ENCODE measurements at regions not wholly inside any gene's neighbourhood (a gene's known extent, or its start where the extent isn't known, plus 50 kb on each side); places are given as distances from the start of the nearest gene placed in this dataset.
A peak's percentile ranks its signal among the peaks of the same experiment; 100 is the strongest.

DNA sequence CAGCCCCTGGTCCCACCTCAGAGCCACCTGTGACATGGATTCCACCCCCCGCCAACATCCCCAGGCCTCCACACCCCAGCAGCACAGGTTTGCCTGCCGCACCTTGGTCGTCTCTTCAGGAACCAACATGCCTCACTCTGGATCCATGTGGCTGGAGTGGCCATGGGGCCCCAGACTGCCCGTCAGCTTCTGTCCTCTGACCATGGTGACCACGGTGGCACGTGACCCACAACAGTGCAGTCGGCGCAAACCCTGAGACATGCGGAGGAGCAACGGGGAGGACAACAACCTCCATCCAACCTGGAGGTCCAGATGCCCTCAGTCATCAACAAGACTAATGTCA lies 85.6 kb downstream of the ANKRD60 start:
- TF ChIP-seq CTCF (conservative IDR thresholded peaks at IDR 0.05), result no peak
- H3K4me3 Mint-ChIP-seq, result no peak overlapping the region

GRCh38 chr20:58141971-58142842 lies 86.2 kb downstream of the ANKRD60 start:
- no peaks in the 10 kb centered on the region for H3K4me1 Mint-ChIP-seq (ENCODE audit: unreplicated experiment)
- no peak for TF ChIP-seq CTCF (conservative IDR thresholded peaks at IDR 0.05)
- peak overlapping the region; percentile 88 for H3K27ac Mint-ChIP-seq
- H3K9me3 Mint-ChIP-seq, result peaks cover 13% of the 10 kb centered on the region
- peak overlapping the region; percentile 61 for H3K4me3 Mint-ChIP-seq
- DNase-seq (ENCODE audit: extremely low spot score, unreplicated experiment), result peak; percentile 64
- H3K27me3 Mint-ChIP-seq, result peaks cover 24% of the 10 kb centered on the region
- no peaks in the 10 kb centered on the region for H3K36me3 Mint-ChIP-seq

More for the DNA sequence above, 85.6 kb downstream of the ANKRD60 start:
- Mint-ChIP-seq H3K4me1 (ENCODE audit: unreplicated experiment) (no peaks in the 10 kb centered on the region), H3K36me3 (no peaks in the 10 kb centered on the region), H3K27me3 (peaks cover 28% of the 10 kb centered on the region), H3K9me3 (peaks cover 19% of the 10 kb centered on the region), H3K27ac (peak overlapping the region; percentile 88)
- peak; percentile 62 for DNase-seq (ENCODE audit: extremely low spot score, unreplicated experiment)

GRCh38 chr20:58141496-58141895 lies 87.0 kb downstream of the ANKRD60 start:
- H3K27ac Mint-ChIP-seq, result peak overlapping the region; percentile 88
- TF ChIP-seq CTCF (conservative IDR thresholded peaks at IDR 0.05), result no peak
- H3K4me3 Mint-ChIP-seq, result no peak overlapping the region
- peaks cover 1% of the 10 kb centered on the region for H3K4me1 Mint-ChIP-seq (ENCODE audit: unreplicated experiment)
- H3K36me3 Mint-ChIP-seq, result no peaks in the 10 kb centered on the region
- H3K9me3 Mint-ChIP-seq, result peaks cover 11% of the 10 kb centered on the region
- DNase-seq (ENCODE audit: extremely low spot score, unreplicated experiment), result peak; percentile 43
- H3K27me3 Mint-ChIP-seq, result peaks cover 25% of the 10 kb centered on the region

DNA sequence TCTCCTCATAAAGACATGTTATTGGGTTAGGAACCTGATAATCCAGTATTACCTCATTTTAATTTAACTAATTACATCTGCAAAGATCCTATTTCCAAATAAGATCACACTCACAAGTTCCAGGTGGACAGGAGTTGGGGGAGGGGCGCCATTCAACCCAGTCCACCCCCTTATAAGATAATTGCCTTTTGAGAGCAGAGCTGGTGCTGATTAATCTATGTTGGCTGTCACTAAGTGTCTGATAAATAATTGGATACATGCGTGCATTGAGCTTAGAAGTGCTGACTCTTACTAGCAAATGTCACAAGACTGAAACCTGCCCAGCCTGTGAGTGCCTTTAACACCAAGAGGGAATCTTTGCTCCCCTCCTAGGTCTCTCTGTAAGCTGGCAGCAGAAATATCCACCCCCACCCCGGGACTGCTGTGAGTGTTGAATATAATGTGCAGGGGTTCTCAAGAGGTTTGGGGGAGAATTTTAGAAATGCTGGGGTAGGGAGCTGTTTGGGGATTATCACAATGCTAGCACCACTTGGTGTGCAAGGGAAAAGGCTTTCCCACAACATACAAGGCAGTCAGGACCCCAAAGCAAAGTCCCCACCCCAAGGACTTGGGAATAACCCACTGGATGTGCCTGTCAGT lies 87.5 kb downstream of the ANKRD60 start:
- Mint-ChIP-seq H3K4me1 (ENCODE audit: unreplicated experiment) (peaks cover 7% of the 10 kb centered on the region), H3K9me3 (peaks cover 10% of the 10 kb centered on the region), H3K27me3 (peaks cover 28% of the 10 kb centered on the region), H3K27ac (peak overlapping the region; percentile 88), H3K36me3 (no peaks in the 10 kb centered on the region), H3K4me3 (no peak overlapping the region)
- peak; percentile 43 for DNase-seq (ENCODE audit: extremely low spot score, unreplicated experiment)
- TF ChIP-seq CTCF (conservative IDR thresholded peaks at IDR 0.05), result no peak

GRCh38 chr20:58139849-58140786 lies 88.3 kb downstream of the ANKRD60 start:
- Mint-ChIP-seq H3K27me3 (peaks cover 31% of the 10 kb centered on the region), H3K36me3 (no peaks in the 10 kb centered on the region)

More at GRCh38 chr20:58139849-58140786, 88.3 kb downstream of the ANKRD60 start:
- DNase-seq (ENCODE audit: extremely low spot score, unreplicated experiment), result peak; percentile 45
- peaks cover 10% of the 10 kb centered on the region for H3K9me3 Mint-ChIP-seq
- no peak for TF ChIP-seq CTCF (conservative IDR thresholded peaks at IDR 0.05)
- peak overlapping the region; percentile 88 for H3K27ac Mint-ChIP-seq
- peaks cover 15% of the 10 kb centered on the region for H3K4me1 Mint-ChIP-seq (ENCODE audit: unreplicated experiment)
- H3K4me3 Mint-ChIP-seq, result no peak overlapping the region

Measured in type B pancreatic cell (in vitro differentiated cells).